NCI-H226 (cell line): ENCODE measurements at regions not wholly inside any gene's neighbourhood (a gene's known extent, or its start where the extent isn't known, plus 50 kb on each side); places are given as distances from the start of the nearest gene placed in this dataset.
"Not testable (repeated sequence)": the region's sequence is repeated elsewhere in the genome, so short reads cannot be mapped to it uniquely, and the experiment has no call there.

ENCODE experiments used
- DNase-seq: peaks from one replicate; pipeline ENCODE4 v3.0.0-alpha.2; 2015

GRCh38 chr2:65587779-65588178 is 155.4 kb upstream of the SPRED2 start:
- no peak for DNase-seq

- DNase-seq = peak; percentile 28
These were observed 154.1 kb upstream of the SPRED2 start for GRCh38 chr2:65586516-65586915.

DNA sequence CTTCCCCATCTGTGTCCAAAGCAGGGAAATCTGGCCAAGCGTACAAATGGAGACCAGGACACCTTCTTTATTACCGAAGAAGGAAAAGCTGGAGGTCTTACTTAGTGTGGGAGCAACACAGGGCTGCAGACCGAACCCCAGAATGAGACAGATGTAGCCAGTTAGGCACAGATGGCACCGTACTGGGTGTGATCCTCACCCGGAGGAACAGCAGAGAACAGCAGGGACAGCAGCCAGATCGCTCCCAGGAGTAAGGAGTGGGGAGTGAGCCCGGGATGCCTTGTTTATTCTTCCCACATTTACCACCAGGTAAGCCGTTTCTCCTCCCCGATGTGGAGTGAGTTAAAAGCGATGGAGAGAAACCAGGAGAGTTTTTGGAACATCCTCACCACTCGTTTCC is 150.7 kb upstream of the SPRED2 start:
- DNase-seq = no peak

DNA sequence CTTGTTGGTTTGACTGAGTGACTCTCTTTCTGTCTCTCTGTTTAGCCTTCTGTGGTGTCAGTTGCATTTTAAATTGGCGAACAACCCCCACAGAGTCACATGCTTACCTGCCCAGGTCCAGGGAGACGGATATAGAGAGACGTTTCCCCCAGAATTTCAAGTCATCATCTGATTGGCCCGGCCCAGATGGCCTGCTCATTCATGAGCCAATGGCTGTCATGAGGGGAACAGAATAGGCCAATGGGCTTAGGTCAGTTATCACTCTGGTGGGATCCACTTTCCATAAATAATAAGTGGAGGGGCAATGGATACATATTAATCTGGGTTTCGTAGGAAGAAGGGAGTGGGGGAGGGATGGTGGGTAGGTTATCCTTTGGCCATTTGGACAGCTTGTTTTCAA is 150.0 kb upstream of the SPRED2 start:
- no peak for DNase-seq

GRCh38 chr2:65580824-65581223 is 148.4 kb upstream of the SPRED2 start:
- DNase-seq = no peak

DNA sequence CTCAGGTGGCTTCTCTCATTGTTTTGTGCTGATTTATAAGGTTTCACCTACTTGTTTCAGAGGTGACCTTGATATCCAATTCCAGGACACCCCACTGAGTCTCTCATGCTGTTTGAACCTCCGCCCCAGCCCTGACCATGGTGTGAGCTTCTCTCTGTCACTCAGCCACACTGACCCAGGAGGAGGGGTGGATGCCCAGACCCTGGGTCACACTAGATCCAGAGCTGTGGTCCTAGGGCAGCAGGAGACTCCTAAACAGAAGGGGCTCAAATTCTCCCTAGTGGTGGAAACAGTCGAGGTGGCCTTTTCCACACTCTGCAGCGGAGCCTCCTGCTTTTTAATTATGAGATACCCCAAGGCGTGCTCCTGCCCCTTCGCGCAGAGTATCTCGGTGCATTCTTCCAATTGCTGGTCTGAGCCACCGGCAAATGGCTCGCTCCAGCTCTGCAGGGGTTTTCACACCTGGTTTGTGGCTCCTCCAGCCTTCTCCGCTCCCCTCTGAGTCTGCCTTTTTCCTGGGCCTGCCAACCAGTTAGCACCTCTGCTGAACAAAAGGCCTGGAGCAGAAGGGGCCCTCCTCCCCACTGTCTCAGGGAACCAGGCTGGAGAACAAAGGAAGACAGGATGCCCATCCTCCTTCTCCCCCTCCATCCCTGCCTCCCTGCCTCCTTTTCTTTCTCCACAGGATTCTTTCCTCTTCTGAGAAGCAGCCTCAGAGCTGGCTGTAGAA is 147.3 kb upstream of the SPRED2 start:
- DNase-seq = no peak

- no peak for DNase-seq
These were observed 145.3 kb upstream of the SPRED2 start for GRCh38 chr2:65577654-65578053.

GRCh38 chr2:65576861-65577601 is 144.6 kb upstream of the SPRED2 start:
- DNase-seq = peak; percentile 91

- DNase-seq = no peak
These were observed 143.9 kb upstream of the SPRED2 start for GRCh38 chr2:65576278-65576677.

DNA sequence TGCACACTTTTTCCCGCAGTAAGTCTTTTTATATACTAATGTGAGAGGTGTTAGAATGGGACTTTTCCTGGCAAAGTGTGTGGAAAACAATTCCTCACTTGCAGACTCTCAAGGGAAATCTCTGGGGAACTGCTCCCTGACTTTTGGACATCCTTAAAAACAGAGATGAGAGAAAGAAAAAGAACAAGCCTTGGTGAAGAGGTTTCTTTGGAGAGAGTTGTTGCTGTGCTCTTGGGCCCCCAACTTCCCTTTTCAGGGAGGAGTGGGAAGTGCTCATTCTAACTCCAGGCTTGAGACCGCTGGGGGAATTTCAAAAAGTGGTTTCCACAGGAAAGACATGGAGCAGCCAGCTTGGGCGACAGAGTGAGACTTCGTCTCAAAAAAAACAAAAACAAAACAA is 142.6 kb upstream of the SPRED2 start:
- no peak for DNase-seq

- not testable (repeated sequence) for DNase-seq
These were observed 136.4 kb upstream of the SPRED2 start for GRCh38 chr2:65568656-65569440.

- DNase-seq = no peak
These were observed 134.2 kb upstream of the SPRED2 start for GRCh38 chr2:65566617-65567016.

DNA sequence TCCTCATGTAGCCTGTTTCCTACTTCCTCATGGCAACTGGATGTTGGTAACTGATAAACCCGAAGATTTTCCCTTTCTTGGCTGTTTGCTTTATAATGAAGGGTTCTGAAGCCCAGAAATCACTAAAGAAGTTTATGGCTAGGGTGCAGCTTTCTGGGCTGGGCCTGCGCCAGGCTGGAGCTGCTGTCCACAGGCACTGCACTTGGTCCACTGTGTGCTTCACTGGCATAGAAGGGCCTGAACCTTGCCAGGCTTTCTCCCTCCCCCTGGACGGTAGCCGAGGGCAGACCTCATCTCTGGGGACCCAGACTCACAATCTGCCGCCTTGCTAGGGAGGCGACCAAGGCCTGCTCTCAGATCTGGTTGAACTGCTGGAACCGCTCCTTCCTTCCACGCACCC is 133.3 kb upstream of the SPRED2 start:
- no peak for DNase-seq

GRCh38 chr2:65564299-65564698 is 131.9 kb upstream of the SPRED2 start:
- DNase-seq = no peak

GRCh38 chr2:65562890-65563289 is 130.5 kb upstream of the SPRED2 start:
- DNase-seq = no peak

DNA sequence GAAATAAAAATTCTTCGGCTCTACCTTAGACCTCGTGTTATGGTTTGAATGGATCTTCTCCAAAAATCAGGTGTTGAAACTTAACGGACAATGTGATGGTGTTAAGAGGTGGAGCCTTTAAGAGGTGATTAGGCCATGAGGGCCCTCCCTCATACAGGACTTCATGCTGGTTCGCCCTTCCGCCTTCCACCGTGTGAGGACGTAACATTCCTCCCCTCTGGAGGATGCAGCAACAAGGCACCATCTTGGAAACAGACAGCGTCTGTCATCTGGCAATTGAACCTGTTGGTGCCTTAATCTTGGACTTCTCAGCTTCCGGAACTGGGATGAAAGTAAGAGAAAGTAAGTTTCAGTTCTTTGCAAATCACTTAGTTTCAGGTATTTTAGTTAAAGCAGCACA is 126.3 kb upstream of the SPRED2 start:
- DNase-seq = no peak

DNA sequence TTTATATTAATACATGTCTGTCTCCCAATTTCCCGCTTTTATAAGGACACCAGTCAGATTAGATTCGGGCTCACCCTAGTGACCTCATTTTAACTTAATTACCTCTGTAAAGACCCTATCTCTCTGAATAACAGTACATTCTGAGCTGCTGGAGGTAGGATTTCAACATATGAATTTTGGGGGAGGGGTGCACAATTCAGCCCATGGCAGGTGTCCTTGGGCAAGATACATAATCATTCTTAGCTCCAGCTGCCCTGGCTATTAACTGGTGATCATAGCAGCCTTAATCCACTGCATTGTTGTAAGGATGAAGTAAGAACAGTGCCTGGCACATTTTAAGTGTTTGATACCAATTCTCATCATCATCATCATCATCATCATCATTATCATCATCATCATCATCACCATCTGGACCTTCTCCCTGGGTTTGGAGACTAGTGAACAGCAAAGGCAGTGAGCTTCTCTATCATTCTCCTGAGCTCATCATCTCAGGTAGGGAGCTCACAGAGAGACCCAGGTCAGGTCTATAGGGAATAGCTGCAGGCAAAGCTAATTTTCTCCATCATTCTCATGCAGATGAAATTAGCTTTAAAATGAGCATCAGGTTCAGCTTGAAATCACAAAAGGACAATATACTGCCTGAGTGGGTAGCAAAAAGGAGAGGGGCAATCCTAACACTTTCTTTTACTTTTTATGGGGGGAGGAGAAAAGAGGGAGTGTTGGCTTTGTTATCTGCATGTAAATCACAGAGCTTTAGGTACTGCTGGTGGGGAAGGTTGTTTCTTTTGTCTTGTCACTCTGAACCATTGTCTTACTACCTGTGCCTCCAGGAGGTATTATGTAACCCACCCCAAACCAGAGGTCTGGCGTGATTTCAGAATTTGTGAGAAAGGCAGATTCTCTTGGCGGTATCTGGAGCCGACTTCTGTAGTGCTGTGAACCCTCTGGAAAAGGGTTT is 125.5 kb upstream of the SPRED2 start:
- DNase-seq = no peak

DNA sequence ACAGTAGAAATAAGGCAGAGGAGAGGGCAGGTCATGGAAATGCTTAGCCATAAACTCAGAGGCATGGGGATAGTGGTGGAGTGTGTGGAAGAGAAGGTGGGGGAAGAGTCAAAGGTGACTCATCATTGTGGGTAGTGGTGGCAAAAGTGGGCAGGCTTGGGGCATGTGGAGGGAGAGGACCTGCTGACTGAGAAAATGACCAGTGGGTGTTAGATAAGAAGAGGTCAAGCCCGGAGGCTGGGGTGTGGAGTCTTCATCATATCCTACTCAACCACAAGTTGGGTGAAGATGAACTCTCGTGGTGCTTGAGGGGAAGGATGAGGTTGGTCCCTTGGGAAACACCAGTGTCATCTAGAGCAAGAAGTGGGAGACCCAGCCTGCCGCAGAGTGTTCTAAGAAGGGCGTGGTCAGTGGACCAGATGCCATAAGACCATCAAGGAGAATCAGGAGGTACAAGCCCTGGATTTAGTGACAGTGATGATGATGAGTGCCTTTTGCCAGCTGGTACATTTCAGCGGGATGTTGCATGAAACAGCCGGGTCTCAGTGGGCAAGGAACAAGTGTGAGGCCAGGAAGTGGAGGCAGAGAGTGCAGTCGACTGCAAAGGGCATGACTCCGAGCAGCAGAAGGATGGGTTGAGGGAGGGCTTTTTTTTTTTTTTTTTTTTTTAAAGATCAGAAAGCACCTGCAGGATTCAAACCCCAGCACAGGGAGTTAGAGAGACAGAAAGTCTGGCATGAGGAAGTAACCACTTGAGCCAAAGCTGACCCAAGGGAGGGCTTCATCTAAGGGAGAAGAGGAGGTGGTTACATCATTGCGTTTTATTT is 122.6 kb upstream of the SPRED2 start:
- peak; percentile 84 for DNase-seq

GRCh38 chr2:65553504-65554074 is 121.2 kb upstream of the SPRED2 start:
- no peak for DNase-seq

DNA sequence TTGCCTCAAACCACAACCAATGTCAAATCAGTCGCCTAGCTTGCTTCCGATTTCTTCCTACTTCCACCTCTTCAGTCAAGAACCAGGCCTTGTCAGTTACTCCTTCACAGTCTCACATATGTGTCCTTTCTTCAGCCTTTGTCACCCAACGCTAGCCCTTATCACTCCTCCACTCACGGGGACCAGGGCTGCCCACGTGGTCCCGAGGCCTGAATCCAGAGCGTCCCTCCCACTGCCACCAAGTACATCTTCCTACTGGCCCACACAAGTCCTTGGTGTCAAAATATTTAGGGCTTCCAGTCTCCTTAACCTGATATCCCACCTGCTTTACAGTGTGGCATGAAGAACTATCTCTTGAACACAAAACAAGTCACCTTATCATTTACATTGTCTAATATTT is 119.1 kb upstream of the SPRED2 start:
- DNase-seq = no peak

DNA sequence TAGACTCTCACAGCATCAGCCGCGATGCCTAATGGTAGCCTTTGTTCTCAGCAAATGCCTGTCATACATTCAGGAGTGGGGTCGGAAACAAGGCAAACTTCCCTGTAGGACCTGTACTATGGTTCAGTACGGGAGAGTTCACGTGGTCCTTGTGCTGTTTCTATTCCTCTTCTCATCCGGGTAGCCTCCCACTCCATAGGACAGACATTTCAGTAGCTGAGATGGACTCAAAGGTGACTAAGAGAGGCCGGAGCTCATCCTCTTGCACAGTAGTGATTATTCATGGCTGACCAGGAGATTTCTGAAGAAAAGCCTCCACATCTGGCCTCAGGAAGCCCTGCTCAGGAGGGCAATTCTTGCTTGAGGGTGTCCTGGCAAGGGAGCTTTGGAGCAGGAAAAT is 117.8 kb upstream of the SPRED2 start:
- DNase-seq = no peak
